Ammon's horn (tissue), 1 donor: ENCODE measurements at regions not wholly inside any gene's neighbourhood (a gene's known extent, or its start where the extent isn't known, plus 50 kb on each side); places are given as distances from the start of the nearest gene placed in this dataset.

Experiments used
- DNase-seq: peaks from one replicate; pipeline ENCODE4 v3.0.0-alpha.2; 2016; ENCODE audit warnings: low spot score

DNA sequence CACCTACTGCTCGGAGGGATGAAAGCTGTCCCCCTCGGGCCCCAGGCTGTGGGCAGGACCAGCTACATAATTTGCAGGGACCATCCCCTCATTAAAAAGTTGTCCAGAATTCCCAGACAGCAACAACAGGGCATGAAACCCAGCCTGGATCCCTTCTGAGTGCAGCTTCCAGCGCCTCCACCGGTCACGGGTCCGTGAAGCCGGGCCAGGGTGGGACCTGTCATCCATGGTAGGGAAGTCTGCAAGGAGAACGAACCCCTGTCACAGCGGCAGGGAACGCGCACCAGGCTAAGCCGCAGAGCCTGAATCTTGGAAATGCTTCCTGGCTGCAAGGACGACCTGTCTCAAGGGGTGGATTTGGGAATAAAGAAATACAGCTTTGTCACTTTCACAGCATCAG, 214.2 kb downstream of the RBFOX3 start:
- no peak for DNase-seq

DNA sequence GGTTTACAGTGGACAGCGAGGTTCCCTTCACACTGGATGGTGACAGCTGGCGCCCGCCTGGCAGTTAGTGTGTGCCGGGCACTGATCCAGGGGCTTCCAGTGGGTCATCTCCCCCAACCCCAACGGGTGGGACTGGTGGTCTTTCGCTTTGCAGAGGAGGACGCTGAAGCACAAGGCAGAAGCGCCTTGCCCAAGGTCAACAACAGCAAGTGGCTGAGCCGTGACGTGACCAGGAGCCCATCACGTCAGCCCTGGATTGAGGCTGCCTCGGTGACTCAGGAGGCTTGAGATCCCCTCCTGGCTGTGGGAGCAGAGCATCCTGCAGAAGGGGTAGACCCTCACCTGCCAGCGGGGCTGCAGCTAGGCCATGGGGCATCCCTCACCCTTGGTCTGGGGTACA, 215.3 kb downstream of the RBFOX3 start:
- DNase-seq, result no peak

DNA sequence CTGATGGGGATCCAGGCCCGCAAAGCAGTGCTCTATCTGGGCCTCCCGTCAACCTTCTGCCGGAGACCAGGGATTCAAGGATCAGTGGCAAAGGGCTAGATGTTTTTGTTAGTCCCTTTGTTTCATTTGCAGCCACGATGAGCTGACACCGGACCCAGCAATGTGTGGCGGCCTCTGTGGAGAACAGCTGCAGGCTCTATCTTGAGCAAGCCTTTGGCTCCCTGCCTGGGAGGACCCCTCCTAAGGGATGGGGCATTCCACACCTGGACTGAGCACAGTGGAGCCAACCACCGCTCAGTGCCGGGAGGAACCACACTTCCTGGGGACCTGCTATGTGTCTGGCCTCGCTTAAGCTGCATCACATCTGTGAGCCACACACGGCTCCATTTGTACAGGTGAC, 215.8 kb downstream of the RBFOX3 start:
- DNase-seq, result no peak

DNA sequence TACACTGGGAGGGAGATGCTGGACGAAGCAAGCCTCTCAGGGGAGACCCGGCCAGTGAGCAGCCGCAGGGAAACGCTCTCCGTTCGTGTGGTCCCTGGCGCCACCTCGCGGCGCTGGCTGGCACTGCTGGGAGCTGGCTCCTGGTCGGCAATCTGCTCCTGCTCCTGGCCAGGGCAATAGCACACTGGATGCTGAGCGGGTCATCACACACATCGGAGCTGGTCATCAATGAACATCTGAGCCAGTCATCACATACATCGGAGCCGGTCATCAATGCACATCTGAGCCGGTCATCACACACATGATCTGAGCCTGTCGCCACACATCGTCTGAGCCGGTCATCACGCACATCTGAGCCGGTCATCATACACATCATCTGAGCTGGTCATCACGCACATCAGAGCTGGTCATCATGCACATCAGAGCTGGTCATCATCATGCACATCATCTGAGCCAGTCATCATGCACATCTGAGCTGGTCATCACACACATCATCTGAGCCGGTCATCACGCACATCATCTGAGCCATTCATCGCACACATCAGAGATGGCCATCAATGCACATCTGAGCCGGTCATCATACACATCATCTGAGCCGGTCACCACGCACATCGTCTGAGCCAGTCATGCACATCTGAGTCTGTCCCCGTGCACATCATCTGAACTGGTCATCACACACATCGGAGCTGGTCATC, 217.3 kb downstream of the RBFOX3 start:
- peak; percentile 85 for DNase-seq

DNA sequence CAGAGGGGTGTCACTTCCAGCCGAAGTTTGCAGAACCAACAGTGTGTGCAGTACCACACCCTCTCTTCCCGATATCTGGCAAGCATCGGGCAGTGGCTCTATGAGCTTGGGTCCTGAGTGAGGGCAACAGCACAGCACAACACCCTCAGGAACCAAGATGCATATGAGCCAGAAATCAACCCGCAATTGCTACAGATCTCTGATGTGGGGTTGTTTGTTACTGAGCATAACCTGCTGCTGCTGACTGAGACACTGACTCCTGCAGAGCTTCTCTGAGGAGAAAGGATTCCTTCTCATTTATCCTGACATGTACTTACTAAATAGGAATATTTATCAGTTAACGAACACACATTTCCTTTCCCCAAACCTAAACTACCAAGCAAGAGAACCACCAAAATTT, 218.3 kb downstream of the RBFOX3 start:
- DNase-seq, result no peak

DNA sequence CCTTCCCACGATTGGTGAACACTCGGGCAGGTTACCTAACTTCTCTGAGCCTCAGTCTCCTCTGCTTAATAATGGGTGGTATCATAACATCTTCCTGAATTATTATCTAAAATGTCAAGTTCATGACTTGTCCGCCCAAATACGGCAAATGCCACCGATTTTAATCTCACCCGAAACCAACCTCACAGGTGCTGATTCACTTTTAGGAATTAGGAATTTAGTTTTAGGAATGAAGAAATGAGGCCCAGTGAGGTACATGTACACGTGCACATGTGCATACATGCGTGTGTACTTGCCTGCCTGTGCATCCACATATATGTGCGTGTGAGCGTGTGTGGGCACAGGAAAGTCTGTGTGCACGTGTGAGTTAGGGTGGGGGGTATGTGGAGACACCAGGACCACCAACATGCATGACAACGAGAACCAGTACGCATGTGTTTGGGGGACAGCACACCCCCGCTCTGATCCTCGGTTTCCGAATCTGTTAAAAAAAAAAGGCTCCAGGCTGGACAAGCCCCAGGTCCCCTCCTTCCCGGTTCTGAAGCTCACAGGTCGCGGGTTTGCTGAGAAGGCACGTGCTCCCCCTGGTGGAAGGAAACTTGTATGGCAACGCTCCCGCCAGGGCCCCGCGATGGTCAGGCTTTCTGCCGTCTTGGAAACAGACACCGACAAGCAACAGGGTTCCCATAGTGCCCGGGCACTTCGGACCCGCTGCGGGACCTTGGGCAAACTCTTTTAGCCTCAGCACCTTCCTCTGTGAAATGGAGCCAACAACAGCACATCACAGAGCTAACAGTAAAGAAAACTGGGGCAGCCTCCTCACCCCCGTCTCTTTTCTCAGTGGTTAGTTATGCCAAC, 219.2 kb downstream of the RBFOX3 start:
- DNase-seq, result peak; percentile 76

GRCh38 chr17:79389896-79390295, 221.0 kb downstream of the RBFOX3 start:
- no peak for DNase-seq

DNA sequence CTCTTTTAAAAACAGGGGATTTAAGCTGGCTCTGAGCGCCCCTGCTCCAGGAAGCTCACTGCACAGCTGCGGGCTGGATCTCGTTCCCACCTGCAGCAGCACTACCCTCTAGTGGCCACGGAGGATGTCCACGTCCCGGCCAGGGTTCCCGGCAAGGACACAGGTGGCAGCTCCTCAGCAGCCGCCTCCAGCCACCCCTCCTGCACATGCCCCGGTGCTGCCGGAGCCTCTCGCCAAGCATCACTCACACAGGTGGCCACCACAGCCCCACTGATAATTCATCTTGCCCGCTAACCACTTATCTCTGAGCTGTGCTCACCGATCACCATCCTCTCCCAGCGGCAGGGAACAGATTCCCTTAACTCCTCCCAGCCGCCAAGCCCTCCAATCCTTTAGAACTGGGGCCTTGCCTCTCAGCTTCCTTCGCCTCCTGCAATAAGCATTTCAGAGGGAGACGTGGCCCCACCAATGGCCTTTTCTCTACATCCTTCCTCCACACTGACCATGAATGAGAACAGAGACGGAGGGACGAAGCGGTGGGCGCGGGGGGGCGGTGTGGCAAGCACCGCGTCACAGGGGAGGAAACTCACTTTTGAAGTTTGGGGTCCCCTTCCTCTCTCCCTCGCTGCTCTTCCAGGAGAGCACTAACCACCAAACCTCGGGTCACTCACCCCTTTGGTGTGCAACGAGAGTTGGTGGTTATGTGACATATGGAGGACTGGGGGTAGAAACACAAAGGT, 222.1 kb downstream of the RBFOX3 start:
- peak; percentile 49 for DNase-seq

- DNase-seq, result no peak
Measured at GRCh38 chr17:79387783-79388182, 223.1 kb downstream of the RBFOX3 start.

GRCh38 chr17:79385962-79386563, 224.8 kb downstream of the RBFOX3 start:
- DNase-seq, result no peak

- DNase-seq, result no peak
Measured at GRCh38 chr17:79382313-79382712, 228.5 kb downstream of the RBFOX3 start.

DNA sequence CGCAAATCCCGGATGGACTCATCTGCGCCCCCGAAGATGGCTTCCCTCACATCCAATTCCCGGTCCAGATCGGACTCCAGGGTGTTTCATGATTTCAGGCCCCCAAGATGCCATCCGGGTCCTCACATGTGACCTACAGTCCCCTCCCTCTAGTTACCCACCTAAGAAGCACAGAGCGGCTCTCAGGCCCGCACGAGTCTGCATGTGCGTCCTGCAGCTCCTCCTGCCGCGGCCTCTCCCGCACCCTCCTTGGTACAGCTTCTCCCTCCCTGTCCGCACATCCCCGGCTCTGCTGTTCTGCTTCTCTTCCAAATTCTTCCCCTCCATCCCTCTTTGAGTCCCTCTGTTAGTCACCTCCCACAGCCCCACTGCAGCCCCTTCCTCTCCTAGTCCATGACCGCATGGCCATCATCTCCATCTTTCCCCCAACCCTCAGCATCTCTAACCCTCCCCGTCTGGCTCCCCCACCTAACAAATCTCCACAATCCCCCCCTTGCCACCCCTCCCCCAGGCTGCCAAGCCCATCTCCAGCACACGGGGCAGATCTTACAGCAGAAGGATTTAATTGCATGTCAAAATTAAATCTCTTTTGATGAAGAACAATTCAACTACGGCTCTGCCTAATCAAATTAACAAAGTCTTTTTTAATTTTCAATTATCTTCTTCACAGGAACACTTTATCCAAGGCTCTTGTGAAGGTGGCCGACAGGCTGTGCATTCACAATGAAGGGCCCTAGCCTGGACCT, 231.0 kb downstream of the RBFOX3 start:
- no peak for DNase-seq

DNA sequence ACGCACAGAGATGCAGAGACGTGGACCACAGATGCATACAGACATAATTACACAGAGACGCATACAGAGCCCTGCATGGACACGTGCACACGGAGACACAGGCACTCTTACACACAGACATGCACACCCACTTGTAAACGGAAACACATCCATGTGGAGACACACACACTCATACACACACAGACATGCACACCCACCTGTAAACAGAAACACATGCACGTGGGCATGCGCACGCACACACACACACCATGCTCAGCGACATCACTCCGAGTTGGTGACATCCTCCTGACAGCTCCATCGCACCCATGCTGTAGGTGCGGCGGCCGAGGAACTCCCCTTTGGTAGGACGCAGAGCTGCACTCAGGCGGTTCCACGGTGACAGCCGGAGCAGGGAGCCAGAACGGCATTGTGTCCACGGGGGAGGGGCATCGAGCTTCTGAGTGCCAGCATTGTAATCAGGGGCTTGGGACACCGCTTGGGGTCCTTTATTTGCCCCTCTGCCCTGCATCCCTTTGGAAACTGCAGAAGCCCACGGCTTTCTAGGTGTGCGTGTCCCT, 233.5 kb downstream of the RBFOX3 start:
- no peak for DNase-seq

DNA sequence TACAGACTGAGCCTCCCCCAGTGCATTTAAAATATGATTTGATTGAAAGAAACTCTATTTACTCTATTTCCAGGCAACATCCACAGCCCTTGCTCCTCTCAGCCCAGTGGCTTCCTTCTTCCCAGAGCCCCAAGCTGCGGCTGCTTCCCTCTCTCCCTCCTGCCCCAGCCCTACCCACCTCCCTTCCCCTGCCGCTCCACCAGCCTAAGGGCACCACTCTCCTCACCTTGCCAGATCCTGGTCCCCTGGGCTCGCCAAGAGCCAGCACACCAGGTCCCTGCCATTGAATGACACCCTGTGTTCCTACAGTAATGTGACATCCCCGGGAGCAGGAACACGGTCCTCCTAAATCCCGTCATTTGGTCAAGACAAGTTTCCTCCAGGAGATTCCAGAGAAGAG, 236.0 kb downstream of the RBFOX3 start:
- no peak for DNase-seq

- no peak for DNase-seq
Measured at GRCh38 chr17:79374087-79374689, 236.7 kb downstream of the RBFOX3 start.

DNA sequence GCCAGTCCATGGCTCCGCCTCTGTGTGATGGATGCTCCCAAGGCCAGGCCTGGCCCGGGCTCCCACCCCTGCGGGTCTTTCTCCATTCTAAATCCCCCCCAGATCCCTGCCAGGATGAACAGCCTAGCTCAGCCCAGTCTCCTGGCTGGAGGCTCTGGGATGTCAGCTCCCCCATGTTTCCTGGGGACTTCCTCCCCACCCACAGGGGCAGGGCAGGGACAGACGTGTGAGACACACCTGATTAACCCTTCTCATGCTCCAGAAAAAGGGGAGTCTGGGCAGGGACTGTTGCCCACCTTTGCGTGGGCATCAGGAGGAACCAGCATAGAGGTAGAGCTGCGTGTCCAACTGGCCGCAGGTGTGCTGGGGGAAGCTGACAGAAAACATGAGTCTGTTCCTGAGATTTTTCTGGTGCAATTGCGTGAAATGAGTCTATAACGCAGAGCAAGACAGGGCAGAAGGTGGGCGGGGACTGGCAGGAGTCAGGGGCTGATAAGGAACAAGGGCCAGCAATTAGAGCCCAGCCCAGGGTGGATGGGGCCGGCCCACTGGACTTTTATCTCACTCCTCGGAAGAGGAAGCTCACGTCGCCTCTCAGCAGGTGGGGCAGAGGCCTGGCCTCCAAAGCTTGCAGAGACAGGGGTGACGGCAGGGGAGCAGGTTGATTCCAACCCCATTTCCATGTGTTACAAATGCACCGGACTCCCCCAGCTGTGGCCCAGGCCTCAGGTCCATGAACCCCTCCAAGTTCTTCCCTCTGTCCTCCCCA, 238.2 kb downstream of the RBFOX3 start:
- no peak for DNase-seq

GRCh38 chr17:79371984-79372383, 238.9 kb downstream of the RBFOX3 start:
- no peak for DNase-seq

DNA sequence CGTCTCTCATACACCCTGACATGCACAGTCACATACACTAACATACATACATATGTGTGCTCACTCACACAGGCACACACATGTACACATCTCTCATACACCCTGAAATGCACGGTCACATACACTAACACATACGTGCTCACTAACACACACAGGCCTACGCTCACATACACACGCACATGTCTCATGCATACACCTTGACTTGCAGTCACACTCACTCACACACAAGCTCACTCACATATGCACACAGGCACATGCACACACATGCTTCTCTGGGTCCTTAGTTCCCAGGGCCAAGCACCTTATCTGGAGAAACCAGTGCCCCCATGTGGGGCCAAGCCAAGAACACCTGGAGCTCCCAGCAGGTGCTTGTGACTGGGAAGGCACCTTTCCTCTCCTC, 240.3 kb downstream of the RBFOX3 start:
- DNase-seq, result no peak

DNA sequence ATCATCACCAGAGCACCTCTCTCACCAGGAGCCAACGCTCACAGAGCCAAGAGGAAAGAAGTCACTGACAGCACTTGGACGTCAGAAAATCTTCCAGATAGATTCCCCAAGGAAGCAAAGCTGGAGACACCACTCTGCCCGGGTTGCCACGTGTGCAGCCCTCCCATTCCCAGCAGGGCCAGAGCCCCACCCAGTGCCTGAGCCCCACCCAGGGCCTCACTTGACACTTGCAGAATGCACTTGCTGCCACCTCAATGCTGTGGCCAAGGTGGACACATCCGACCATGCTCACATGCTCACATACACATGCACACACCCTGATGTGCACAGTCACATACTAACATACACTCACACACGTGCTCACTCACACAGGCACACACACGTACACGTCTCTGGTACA, 240.7 kb downstream of the RBFOX3 start:
- DNase-seq, result no peak

GRCh38 chr17:79369532-79369931, 241.3 kb downstream of the RBFOX3 start:
- DNase-seq, result no peak
